NCI-H524 treated with DMSO at 0.1 percent for 48 hours (cell line): ENCODE measurements at regions not wholly inside any gene's neighbourhood (a gene's known extent, or its start where the extent isn't known, plus 50 kb on each side); places are given as distances from the start of the nearest gene placed in this dataset.

Experiments used
- DNase-seq: peaks from one replicate; lab custom pipeline; 2025; lab: John Stamatoyannopoulos, UW

DNA sequence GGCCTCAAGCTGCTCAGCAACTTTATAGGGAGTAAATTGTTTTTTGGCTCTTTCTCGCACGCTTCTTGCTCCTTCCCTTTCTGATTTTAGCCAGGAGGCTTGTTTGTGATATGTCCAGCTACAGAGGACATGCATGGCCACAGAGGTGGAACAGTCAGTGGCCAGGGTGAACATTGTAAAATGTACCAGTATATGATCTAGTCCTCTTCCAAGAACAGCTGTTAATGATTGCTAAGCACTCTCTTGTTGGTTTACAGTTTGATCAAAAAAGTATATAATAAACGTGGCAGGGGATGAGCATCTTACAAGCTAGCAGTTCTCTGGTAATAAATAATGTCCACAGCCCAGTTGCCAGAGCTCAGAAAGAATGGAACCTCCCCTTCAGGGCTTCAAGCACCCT is 461.7 kb upstream of the DYNLRB2 start:
- no peak for DNase-seq

DNA sequence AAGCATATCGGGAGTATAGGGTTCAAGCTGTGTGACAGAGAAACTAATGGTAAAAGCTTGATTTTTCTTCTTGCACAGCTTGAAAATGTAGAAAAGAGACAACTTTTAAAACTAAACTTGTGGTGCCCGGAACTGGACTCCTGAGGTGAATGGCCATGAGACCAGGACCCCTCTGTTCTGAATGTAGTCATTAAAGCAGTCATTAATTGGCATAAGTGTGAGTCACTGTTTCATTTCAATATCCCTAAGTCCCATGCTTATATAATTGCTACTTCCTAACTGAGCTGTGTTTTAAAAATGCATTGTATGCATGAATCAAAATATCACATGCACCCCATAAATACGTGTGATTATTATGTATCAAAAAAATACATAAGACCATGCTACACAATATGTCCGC is 463.1 kb upstream of the DYNLRB2 start:
- DNase-seq: no peak

DNA sequence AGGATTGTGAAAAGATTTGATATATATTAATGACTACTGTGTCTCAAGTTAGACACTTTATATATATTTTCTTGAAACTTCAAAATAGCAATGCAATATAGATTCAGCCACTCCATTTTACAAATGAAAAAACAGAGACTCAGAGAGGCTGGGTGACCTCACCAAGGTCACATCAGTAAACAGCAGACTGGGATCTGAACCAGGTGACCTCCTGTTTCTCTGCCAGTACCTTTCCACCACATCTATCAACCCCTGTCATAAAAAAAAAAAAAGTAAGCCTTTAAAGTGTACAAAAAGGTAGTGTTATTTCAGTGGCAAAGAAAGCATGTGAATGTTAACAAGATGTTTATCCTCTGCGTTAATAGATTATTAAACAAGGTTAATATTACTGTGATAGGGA is 466.5 kb upstream of the DYNLRB2 start:
- no peak for DNase-seq

DNA sequence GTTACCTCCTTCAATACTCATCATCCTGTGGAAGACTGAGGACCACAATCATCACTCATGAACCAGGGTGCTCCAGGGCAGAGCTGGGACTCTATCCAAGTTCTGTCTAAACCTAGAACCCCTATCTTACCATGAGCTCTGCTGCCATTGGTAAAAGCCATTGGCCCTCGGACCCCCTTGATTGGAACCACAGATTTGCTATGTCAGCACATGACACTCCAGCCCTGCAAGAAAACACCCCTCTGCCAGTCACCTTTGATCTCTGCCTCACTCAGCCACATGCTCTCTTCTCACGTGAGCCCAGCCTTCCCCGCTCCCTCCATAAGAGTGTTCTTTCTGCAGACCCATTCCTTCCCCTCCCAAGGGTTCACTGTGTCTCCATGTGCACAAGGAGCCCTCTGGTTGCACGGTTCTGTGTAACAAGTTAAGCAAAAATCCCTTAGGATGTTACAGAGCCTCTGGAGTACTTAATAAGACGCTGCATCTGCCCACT is 468.8 kb upstream of the DYNLRB2 start:
- no peak for DNase-seq

DNA sequence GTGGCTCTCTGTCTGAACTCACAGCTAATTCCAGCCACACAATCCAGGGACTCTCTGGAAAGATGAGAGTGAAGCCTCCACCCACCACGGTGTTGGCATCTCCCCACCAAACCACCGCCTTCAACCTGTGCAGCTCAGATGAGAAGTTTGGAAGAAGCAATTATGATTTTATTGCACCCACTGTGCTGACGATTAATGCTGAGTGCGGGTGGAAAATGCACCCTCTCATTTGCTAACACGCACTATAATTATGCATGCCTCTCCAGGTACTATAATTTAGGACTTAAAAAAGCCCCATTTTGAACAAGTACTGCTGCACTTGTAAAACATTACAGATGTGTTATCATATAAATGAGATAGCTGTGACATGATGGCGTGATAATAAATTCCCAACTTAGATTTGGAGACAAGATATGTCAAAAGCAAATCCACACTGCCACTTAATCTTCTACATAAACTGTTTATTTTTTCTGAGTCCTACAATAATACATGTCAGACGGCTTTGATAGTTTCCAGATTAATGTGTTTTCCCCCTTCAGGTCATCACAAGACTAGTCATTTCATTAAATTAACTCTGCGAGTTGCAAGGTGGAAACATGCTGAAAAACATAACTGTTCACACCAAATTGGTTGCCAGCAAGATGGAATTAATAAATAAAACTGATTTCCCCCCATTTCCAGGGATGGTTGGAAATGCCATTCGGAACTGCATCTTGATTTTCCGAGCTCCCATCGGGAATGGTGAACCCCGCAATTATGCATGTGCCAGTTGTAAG is 466.5 kb upstream of the MAF start:
- DNase-seq: no peak

DNA sequence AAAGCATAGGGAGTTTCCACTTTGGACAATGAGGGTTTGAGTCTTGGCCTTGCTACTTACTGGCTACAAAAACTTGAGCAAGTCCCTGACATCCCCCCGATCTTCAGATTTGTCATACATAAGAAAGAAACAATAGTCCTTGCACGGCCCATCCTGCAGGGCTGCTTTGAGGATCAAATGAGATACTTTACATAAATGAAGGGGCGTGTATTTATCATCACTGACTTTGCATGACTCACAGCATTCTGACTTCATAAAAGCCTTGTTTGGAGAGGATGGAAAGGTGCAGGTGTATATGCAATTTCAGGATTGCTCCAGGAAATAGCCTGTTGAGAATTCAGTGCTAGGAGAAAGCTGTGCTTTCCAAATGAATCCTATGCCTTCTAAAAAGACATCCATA is 465.0 kb upstream of the MAF start:
- DNase-seq: no peak

DNA sequence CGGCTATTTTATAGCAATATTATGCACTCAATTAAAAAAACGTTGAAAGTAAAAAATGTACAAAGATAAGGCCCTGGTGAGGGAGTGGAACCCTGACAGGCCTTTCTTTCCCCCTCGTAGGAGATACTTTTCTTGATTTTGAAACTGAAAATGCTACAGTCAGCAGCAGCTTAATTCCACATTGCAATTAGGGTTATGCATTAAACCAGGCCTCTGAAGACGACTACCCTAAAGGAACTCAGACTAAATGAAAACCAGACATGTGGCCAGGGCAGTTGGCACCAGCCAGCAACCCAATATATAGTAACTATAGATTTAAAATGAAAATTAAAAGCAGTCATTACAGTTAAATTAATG is 463.2 kb upstream of the MAF start:
- no peak for DNase-seq

DNA sequence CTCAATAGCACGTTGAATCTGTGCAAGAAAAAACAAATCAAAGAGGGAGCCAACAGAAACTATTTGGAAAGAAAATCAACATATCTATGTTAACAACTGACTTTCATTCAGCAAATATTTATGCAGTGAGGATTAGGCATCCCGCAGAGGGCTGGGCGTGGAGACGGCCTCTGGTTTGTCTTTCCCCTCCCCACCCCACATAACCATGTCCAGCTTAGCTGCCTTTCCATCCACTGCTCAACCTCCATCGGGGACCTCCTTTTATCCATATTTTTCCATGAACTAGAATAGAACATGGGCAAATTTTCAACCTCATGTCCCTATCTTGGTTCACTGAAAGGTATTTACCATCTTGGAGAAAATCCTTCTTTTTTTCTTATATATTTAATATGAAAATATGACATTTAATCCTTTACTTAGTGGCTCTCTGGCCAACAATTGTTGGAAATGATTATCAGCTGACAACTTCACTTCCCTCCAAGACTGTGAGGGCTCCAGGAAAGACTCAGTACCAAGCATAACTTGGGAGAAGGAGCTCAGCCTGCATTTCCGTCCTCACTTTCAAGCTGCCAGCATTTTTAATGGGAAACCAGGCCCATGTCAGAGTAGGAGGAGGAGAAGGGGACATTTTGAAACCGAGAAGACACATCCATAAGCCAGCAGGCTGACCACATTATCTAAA is 462.6 kb upstream of the MAF start:
- DNase-seq: no peak

DNA sequence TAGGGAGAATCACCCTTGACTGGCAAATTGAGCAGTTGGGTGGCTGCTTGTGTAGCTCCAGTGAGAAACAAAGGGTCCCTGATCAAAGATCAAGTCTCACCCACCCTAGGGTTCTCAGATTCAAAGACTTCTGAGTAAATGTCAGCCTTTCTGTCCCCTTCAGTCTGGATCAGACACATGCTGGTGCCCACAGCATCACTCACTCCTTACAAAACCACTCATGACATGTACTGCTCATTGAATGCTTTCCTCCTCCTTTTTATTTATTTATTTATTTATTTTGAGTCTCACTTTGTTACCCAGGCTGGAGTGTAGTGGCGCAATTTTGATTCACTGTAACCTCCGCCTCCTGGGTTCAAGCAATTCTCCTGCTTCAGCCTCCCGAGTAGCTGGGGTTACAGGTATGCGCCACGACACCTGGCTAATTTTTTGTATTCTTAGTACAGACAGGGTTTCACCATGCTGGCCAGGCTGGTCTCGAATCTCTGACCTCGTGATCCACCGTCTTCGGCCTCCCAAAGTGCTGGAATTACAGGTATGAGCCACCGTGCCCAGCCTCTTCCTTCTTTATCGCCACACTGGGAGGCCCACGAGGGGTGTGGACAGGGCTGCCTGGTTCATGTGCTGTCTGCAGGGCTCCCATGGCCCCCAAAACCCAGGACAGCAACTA is 462.0 kb upstream of the MAF start:
- no peak for DNase-seq

DNA sequence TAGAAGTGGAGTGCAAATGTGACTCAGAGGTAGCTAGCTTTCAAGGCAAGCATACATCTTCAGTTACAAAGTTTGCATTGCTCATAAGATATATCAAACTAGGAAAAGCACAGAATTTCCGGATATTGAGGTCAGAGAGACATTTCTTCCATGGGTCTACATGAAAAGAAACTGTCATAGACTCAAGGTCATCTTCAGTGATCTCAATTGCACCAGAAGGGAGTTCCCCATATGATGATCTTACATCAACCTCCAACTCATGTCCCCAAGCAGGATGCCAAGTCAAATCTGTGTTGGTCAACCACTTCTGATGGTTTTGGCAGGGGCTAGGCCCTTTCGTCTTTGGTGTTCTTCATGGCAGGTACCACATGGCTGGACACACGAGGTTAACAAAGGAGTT is 459.9 kb upstream of the MAF start:
- DNase-seq: no peak

DNA sequence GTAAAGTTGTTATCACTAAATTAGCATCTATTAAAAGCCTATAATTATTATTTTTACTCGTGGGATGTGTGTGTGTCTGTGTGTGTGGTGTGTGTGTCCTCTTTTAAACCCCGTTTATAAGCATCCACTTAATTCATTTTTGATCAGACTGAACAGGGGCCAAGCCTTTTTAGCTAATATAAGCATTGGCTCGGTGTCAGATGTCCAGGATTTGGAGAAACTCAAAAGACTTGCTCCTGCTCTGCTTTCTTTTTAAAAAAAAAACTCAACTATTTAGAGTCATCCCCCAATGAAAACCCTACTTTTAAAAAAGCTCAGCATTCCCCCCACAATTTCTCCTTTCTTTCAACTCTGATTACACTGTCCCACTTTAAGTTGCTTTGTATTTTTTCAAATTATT is 459.3 kb upstream of the MAF start:
- no peak for DNase-seq

DNA sequence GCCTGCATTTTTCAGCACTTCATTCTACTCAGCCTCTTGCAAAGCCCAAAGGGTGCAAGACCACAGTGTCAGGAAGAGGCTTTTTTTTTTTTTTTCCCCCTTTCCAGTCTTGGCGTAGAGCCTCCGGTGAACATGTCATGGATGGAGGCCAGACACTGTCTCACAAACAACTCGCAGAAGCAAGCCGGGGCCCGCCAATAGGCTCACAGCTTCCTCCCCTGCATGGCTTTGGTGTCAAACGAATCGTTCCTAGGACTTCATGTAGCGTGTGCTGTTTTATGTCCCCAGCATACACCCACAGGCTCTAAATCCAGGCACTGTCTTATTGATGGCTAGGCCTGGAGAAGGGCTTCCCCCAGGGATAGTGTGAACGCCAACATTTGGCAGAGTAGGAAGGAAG is 457.7 kb upstream of the MAF start:
- DNase-seq: no peak

DNA sequence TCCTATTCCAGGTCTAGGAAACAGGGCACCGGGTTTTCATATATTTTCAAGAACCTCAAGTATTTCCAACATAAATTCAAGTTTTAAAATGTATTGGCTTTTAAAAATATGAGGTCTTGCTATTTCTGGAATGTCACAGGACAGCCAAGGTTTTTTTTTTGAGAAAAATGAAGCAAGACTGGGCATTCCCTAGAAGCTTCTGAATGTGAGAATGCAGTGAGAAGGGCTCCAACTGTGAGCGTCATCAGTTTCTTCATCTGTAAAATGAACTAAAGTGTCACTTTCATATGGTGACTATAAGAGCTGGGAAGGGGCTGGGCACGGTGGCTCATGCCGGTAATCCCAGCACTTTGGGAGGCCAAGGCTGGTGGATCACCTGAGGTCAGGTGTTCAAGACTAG is 455.8 kb upstream of the MAF start:
- DNase-seq: no peak

DNA sequence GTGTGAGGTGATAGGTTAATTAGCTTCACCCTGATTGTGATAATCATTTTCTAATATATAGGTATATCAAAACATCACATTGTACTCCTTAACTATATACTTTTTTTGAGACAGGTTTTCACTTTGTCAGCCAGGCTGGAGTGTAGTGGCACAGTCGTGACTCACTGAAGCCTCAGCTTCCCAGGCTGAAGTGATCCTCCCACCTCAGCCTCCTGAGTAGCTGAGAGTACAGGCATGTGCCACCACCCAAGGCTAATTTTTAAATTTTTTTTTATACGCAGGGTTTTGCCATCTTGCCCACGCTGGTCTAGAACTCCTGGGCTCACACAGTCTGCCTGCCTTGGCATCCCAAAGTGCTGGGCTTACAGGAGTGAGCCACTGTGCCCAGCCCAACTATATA is 455.3 kb upstream of the MAF start:
- no peak for DNase-seq

DNA sequence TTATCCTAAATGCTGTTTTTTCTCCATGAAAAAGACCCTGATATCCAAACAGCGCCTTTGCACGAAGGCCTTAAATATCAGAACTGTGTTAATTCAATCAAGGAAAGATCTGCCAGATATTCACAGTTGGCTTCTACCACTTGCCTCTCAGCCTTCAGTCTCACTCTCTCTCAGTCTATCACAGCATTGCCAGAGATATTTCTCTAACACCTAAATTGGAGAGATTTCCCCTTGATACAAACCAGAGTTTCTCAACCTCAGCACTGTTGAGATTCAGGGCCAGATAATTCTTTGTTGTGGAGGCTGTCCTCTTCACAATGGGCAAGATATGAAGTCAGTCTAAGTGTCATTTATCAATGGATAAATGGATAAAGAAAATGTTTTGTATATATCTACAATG is 454.1 kb upstream of the MAF start:
- no peak for DNase-seq

DNA sequence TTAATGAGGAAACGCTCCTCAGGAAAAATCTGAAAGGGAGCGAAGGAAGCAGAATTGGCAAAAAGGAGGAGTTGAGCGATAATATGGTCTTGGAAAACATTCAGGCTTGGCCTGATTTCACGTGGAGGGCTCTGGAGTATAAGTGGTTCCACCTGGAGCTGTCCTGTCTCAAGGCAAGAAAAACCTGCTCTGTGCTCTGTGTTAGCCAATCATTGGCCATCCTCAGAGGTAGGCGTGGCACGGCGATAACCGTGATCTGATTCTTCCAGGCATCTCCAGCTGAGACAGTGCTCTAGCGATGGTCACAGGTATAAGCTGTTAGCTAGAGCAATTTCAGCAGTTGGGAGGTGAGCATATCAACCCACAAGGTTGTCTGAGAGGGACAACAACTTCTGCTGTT is 450.5 kb upstream of the MAF start:
- no peak for DNase-seq

DNA sequence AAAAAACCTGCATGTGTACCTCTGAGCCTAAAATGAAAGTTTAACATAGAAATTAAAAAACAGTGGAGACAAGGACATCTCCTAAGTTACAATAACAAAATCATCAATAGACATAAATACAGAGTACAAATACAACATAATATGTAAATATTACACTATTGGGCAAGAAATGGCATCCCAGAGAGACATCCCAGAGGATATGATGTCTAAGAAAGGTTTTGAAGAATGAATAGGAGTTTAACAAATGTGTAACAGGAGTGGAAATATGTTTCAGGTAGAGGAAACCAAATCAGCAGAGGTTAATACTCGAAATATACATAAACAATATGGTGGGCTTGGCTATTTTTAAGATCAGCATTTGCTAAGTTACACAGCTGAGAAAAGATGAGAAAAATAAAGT is 447.7 kb upstream of the MAF start:
- DNase-seq: no peak

DNA sequence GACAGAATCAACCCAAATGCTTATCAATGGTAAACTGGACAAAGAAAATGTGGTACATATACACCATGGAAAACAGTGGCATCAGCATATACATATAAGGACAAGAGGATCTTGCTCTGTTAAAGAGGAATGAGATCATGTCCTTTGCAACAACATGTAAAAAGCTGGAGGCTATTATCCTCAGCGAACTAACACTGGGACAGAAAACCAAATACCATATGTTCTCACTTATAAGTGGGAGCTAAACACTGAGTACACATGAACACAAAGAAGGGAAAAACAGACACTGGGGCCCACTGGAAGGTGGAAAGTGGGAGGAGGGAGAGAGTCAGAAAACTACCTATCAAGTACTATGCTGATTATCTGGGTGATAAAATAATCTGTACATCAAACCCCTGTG is 447.3 kb upstream of the MAF start:
- DNase-seq: no peak

DNA sequence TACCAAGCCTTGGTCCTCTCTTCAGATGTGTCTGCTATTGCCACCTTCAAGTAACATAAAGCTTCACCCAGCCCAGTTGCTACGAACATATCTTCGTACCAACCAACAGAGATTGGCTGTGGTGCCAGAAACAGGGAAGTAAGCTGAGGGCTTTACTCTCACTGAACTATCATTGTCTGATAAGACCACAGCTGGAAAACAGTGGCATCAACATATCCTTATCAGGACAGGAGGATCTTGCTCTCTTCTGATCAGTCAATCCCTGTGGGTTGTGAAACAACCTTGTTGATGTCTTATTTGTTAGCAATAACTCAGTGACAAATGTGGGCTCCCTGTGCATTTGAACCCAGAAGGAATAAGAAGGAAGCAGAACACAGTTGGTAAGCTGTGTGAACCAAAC is 446.3 kb upstream of the MAF start:
- DNase-seq: no peak

DNA sequence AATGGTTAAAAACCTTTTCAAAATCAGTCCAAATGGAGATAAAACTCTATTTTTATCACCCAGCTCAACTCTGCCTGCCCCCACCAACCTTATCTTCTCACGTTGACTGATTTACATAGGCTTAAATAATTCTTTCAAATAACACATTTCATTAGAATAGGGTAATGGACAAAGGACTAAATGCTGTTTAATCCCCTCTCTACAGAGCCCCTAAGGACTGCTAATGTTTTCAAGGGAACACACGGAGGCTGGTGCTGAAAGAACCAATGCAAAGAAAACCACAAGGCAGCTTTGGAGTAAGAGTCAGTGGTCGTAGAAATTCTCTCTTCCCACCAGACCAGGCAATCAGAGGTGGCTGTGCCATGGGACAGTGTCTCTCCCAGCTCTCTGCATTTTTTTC is 445.7 kb upstream of the MAF start:
- no peak for DNase-seq

DNA sequence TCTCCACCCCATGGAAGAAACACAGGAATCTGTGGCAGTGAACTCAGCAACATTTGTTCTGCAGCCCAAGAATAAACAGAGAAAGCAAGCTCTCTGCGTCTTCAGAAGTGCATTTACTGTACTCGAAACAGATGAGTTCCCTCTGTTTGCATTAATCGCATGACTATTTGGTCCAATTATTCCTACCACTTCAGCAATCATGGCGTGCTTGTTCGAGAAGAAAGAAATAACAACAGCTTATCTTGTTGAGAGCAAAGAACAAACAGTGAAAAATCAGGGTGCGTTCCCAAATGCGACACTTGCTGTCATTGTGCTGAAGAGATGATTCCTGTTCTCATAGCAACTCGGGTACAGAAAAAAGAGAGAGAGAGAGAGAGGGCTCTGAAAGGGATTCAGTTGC is 445.3 kb upstream of the MAF start:
- DNase-seq: no peak

DNA sequence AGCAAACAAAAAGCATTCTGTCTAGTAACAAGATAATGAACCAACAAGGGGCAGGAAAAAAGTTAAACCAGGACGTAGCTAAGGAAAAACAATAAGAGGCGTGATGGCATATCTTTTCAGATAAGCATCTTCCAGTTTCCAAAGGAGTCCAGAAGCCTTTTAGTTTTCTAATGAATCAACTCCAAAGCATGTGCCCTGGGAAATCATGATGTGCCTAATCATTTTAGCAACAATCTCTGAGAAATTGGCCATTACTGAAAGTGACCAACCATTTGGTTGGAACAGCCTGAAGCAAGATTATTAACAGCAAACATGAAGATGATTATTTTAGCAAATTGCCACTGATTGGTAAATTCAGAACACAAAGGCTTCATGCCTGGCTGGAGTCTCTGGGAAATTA is 440.9 kb upstream of the MAF start:
- DNase-seq: no peak

DNA sequence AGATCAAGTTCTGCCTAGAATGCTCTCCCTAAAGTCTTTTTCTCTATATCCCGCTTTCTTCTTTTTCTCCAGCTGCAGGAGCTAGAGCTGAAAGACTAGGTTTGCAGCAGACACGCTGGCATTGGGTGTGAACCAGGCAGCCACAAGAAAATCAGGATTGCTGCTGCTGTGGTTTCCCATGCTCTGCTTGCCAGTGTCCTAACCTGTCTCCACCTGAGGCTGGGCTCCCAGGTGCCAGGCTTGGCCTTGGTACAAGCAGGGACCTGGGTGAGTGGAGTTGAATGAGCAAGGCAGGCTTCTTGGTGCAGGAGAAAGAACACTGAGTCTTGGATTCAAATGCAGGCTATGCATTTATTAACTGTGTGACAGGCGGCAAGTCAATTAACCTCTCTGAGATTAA is 440.3 kb upstream of the MAF start:
- no peak for DNase-seq
